GM19043 (cell line): ENCODE measurements at regions not wholly inside any gene's neighbourhood (a gene's known extent, or its start where the extent isn't known, plus 50 kb on each side); places are given as distances from the start of the nearest gene placed in this dataset.

Source experiments
- ATAC-seq: cut with Tn5 transposase; IDR thresholded peaks from one replicate; pipeline ENCODE4 v1.9.1; 2021; ENCODE audit warnings: low read depth; ENCODE audit not compliant: unreplicated experiment

GRCh38 chr2:146068051-146068450 lies 1548.1 kb upstream of the ZEB2 start:
- ATAC-seq, result no peak

GRCh38 chr2:146048141-146048540 lies 1528.2 kb upstream of the ZEB2 start:
- ATAC-seq, result no peak

GRCh38 chr2:146041274-146041910 lies 1521.5 kb upstream of the ZEB2 start:
- no peak for ATAC-seq

GRCh38 chr2:146040051-146040450 lies 1520.1 kb upstream of the ZEB2 start:
- no peak for ATAC-seq

DNA sequence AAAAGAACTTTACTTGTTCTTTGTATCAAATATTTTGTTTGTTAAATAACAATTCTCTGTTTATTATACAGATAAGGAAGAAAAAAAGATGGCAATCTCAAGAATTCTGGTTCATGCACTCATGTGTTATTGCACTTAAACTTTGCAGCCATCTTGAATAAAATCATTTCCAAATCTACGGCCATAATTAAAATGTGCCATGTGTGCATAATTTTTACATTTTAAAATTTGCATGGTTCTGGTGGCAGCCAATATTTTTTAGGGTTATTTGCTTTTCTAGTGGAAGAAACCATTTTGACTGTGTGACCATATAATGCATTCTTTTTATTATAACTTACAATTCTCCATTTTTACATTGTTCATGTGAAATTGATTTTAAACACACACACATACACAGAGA lies 1518.1 kb upstream of the ZEB2 start:
- no peak for ATAC-seq

DNA sequence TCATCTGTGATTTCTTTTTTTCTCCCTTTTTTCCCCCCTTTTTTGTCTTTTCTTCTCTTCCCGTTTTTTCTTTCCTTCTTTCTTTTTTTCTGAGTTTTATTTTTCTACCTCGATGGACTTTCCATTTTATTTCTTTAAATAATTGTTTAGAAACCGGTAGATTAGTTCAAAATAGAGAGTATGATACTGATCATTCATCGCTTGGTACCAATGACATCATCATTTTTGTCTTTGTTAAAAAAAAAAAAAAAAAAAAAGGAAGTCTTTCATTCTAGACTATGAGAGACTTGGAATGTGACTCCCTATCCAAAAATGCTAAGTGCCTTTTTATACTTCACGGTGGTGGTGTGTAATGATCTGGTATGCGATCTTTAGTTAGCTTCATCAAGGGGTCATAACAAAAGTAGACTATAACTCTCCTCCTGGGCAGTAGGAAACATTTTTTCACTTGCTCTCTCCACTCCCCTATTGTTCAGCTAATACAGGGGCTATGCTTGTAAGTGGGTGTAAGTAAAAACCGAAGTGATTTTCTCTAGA lies 1517.5 kb upstream of the ZEB2 start:
- no peak for ATAC-seq

DNA sequence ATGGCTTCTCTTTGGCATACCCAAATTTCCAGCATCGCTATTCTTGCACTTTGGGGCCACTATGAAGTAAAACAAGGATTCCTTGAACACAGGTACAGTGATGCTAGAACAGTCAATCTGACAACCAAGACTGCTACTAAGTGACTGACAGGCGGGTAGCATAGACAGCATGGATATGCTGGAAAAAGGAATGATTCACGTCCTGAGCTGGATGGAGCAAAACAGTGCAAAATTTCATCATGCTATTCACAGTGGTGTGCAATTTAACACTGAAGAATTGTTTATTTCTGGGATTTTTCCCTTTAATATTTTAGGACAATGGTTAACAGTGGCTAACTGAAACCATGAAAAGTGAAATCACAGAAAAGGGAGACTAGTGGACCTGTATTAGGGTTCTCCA lies 1511.2 kb upstream of the ZEB2 start:
- ATAC-seq, result no peak

DNA sequence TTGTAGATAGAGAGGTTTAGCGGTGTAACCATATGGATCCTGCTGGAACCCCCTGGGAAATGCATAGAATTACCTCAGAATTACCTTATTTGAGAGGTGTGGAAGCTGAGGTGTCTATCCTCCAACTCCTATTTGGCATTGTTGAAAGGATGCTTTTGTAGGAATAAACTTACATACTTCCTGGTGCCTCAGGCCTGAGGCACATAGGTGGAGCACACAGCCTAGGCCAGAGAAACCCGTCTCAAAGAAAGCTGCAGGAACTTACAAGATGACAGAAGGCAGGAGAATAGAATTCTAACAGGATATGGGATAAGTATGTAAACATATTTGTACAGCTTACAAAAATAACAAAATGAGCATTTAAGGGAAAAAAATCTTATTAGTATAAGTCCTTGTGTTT lies 1507.2 kb upstream of the ZEB2 start:
- ATAC-seq, result no peak

GRCh38 chr2:146025519-146025918 lies 1505.6 kb upstream of the ZEB2 start:
- ATAC-seq, result no peak

DNA sequence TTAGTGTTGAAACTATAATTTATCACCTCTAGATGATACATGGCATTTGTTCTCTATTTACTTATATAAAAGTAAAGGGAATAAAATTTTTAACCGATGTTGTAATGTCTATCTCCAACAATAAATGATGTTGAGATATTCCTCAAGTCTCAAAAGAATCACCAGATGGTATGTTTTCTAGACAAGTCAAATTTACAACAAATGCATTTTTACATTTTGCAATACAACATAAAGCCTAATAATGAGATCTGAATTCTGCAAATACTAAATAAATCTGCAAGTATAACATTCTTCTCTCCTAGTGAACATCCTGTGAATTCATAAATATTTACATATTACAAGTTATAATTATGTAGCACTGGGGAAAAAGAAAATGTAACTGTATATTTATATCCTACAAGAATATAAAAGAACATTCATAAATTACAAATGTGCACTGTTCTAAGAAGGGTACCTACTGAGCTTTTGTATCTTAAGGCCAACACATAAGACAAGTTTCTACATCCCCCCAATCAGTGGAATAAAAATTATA lies 1504.4 kb upstream of the ZEB2 start:
- no peak for ATAC-seq

DNA sequence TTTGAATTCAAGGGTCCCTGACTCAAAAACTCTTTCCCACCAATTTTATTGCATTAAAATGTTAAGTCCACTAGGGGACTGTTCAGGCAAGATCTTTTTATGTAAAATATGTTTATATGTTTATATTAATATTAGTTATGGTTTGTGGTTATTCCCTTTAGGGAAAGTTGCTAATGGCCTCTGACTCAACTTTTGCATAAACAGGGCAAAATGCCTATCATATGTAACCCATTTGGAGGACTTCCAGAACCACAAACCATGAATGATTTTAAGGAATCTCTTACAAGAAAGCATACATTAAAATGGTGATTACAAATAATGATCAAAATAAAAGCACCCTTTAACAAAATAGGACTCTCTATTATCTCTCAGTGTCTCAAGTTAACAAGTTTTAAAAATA lies 1484.5 kb upstream of the ZEB2 start:
- no peak for ATAC-seq

GRCh38 chr2:146003337-146003736 lies 1483.4 kb upstream of the ZEB2 start:
- no peak for ATAC-seq

DNA sequence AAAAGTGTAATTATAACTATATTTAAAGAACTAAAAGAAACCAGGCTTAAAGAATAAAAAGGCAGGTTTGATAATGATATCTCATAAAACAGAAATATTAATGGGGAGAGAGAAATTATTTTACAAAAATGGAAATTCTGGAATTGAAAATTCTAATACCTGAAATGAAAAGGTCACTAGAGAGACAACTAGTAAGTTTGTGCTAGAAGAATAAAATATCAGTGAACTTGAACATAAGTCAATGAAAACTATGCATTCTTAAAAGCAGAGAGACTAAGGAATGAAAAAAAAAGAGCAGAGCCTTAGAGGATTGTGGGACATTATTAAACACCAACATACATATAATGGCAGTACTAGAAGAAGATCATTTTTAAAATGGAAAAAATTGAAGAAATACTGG lies 1475.0 kb upstream of the ZEB2 start:
- ATAC-seq, result no peak

DNA sequence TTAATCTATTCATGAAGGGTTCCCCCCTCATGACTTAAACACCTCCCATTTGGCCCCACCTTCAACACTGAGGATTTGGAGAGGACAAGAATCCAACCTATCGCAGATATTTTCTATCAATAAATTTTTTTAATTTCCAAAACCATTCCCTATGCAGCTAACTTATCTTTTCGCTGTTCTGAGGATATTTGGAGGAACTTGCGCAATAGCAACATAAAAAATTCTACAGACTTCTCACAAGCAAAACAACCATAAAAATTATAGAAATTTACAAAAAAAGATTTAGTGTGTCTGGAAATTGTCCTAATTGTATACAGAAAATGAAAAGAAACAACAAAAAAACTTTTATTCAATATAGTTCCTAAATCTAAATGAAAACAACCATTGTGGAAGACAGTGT lies 1472.7 kb upstream of the ZEB2 start:
- ATAC-seq, result no peak

DNA sequence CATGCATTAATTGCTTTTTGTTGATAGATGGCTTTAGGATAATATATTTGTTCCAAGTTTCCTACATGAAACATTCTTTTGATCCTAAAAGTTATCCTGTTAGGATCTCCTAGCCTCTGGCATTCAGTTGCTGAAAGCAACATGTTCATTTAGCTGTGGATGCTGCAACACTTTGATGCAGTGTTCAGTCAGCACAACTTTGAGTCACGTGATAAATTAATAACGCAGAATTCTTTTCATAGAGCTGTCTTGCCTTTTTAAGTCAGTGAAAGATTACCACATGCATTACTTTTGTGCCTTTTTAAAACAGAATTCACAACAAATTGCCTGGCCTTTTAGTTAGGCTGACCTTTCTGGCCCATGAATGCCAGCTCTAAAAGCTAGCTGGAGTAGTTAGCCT lies 1467.9 kb upstream of the ZEB2 start:
- ATAC-seq, result no peak

GRCh38 chr2:145985517-145985916 lies 1465.6 kb upstream of the ZEB2 start:
- ATAC-seq, result no peak

GRCh38 chr2:145984580-145984979 lies 1464.7 kb upstream of the ZEB2 start:
- no peak for ATAC-seq

DNA sequence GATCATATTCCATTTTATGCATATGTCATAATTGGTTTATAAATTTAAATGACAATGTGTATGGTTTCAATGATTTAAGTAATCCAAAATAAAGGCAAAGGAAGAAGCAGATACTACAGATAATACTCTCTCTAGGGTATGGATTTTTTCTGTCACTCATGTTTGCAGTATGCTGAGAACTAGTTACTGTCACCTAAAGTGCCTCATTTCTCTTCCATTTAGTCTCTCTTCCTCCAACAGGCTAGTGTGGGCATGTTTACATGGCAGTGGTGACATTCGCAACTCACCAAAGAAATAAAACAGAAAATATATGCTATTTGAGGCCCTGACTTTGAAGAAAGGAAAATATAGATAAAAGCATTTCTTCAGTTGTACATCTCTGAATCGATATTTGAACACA lies 1460.4 kb upstream of the ZEB2 start:
- ATAC-seq, result no peak

GRCh38 chr2:145975406-145975805 lies 1455.5 kb upstream of the ZEB2 start:
- no peak for ATAC-seq

- ATAC-seq, result no peak
Measured at GRCh38 chr2:145961846-145962245, 1441.9 kb upstream of the ZEB2 start.

- ATAC-seq, result no peak
Measured at GRCh38 chr2:145960479-145961163, 1440.7 kb upstream of the ZEB2 start.

DNA sequence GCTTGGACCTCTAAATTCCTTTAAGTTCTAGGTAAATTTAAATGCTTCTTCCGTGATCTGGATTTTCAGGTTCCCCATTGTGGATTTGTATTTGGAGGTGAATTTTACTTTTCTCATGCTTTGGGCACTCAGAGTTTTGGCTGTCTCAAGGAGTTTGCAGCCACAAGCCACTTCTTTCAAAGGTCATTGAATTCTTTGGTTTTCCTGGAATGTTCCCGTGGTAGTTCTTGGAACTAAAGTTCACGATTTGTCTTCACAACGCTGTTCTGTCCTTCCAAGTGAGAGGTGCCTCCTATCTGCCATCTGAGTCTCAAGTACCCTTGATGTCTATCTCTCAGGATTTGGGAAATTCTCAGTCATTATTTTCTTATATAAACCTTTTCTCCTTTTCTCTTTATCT lies 1438.7 kb upstream of the ZEB2 start:
- ATAC-seq, result no peak
